Sigmoid colon (tissue), 4 donors: ENCODE measurements at regions not wholly inside any gene's neighbourhood (a gene's known extent, or its start where the extent isn't known, plus 50 kb on each side); places are given as distances from the start of the nearest gene placed in this dataset.

Source experiments
- EP300 ChIP-seq, 4 donors: sonication (generic); formaldehyde crosslinking; IDR thresholded peaks; one replicate each; pipeline ENCODE4 v1.6.1; 2017; ENCODE audit warnings: antibody characterized with exemption in 4 of 4
- POLR2A ChIP-seq, 2 donors: fragments of 450-650 bp; IDR thresholded peaks; one replicate each; pipeline ENCODE4 v1.6.1; 2016; ENCODE audit warnings: antibody characterized with exemption in 2 of 2, mild to moderate bottlenecking in 2 of 2, moderate library complexity in 2 of 2
- POLR2AphosphoS5 ChIP-seq, 4 donors: sonication (generic); formaldehyde crosslinking; IDR thresholded peaks; one replicate each; pipeline ENCODE4 v1.6.1; 2017; ENCODE audit warnings: antibody characterized with exemption in 4 of 4
- TF ChIP-seq, protein P1 (sequence below), 4 experiments: fragments of 450-650 bp in 3 of 4; fragments of 200-600 bp in 1 of 4; IDR thresholded peaks; one replicate each; pipeline ENCODE4 v1.5.1; 2016 to 2019; ENCODE audit warnings: antibody characterized with exemption in 4 of 4, mild to moderate bottlenecking in 3 of 4, moderate library complexity in 2 of 4

DNA sequence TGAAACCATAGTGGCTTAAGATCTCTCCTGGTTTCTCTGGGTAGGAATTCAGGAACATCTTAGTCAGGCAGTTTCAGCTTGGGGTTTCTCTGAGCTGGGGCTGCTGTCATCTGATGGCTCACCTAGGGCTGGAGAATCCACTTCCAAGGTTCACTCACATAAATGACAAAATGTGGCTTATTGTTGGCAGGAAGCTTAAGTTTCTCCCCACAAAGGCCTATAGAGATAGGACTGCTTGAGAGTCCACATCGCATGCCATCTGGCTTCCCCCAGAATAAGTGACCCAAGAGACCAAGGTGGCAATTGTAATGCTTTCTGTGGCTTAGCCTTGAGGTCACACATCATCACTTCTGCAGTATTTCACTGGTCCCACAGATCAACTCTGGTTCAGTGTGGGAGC is 131.4 kb downstream of the EDN1 start:
- no peak for TF ChIP-seq POLR2A (IDR thresholded peaks at IDR 0.05)
- TF ChIP-seq POLR2AphosphoS5 (IDR thresholded peaks at IDR 0.05), result no peak
- TF ChIP-seq, protein P1, sequence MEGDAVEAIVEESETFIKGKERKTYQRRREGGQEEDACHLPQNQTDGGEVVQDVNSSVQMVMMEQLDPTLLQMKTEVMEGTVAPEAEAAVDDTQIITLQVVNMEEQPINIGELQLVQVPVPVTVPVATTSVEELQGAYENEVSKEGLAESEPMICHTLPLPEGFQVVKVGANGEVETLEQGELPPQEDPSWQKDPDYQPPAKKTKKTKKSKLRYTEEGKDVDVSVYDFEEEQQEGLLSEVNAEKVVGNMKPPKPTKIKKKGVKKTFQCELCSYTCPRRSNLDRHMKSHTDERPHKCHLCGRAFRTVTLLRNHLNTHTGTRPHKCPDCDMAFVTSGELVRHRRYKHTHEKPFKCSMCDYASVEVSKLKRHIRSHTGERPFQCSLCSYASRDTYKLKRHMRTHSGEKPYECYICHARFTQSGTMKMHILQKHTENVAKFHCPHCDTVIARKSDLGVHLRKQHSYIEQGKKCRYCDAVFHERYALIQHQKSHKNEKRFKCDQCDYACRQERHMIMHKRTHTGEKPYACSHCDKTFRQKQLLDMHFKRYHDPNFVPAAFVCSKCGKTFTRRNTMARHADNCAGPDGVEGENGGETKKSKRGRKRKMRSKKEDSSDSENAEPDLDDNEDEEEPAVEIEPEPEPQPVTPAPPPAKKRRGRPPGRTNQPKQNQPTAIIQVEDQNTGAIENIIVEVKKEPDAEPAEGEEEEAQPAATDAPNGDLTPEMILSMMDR (IDR thresholded peaks at IDR 0.05), result no peak
- no peak for TF ChIP-seq EP300 (IDR thresholded peaks at IDR 0.05)
